H9 (cell line): ENCODE measurements at regions not wholly inside any gene's neighbourhood (a gene's known extent, or its start where the extent isn't known, plus 50 kb on each side); places are given as distances from the start of the nearest gene placed in this dataset.

Experiments
- DNase-seq: peaks from one replicate; pipeline ENCODE4 v3.0.0-alpha.2; 2017
- H2AFZ ChIP-seq: one replicate; pipeline ENCODE4 v1.6.1; 2013; ENCODE audit warnings: mild to moderate bottlenecking, low read length, control low read depth, moderate library complexity
- H2AK5ac ChIP-seq: 2 replicates; pipeline ENCODE4 v1.6.1; 2013; ENCODE audit warnings: low read length, control low read depth, mixed read lengths; ENCODE audit not compliant: insufficient read length
- H2BK120ac ChIP-seq: one replicate; pipeline ENCODE4 v1.6.1; 2013; ENCODE audit warnings: low read depth, mild to moderate bottlenecking, low read length, control low read depth, inconsistent platforms; ENCODE audit not compliant: poor library complexity, severe bottlenecking
- H2BK12ac ChIP-seq: 2 replicates; pipeline ENCODE4 v1.6.1; 2013; ENCODE audit warnings: low read length, control low read depth, mixed read lengths, low read depth; ENCODE audit not compliant: insufficient read length
- H2BK15ac ChIP-seq: 2 replicates; pipeline ENCODE4 v1.6.1; 2013; ENCODE audit warnings: low read depth, low read length, control low read depth
- H2BK20ac ChIP-seq: one replicate; pipeline ENCODE4 v1.6.1; 2013; ENCODE audit warnings: low read depth, mild to moderate bottlenecking, low read length, control low read depth, inconsistent platforms; ENCODE audit not compliant: poor library complexity, severe bottlenecking
- H2BK5ac ChIP-seq: 2 replicates; pipeline ENCODE4 v1.6.1; 2013; ENCODE audit warnings: low read length, control low read depth, mixed read lengths; ENCODE audit not compliant: insufficient read length
- H3K14ac ChIP-seq: 2 replicates; pipeline ENCODE4 v1.6.1; 2013; ENCODE audit warnings: low read length, control low read depth; ENCODE audit not compliant: insufficient read depth
- H3K18ac ChIP-seq: 2 replicates; pipeline ENCODE4 v1.6.1; 2013; ENCODE audit warnings: low read depth, mild to moderate bottlenecking, mixed read lengths, low read length, control low read depth; ENCODE audit not compliant: insufficient read length
- H3K23ac ChIP-seq: 2 replicates; pipeline ENCODE4 v1.6.1; 2013; ENCODE audit warnings: low read length, control low read depth, mixed read lengths, low read depth; ENCODE audit not compliant: insufficient read length
- H3K23me2 ChIP-seq: 2 replicates; pipeline ENCODE4 v1.6.1; 2013; ENCODE audit warnings: low read depth, mild to moderate bottlenecking, mixed read lengths, low read length, control low read depth; ENCODE audit not compliant: insufficient read length, poor library complexity, severe bottlenecking
- H3K27ac ChIP-seq: 2 replicates; pipeline ENCODE4 v1.5.1; 2013; ENCODE audit warnings: low read length, control low read depth, mixed read lengths, low read depth; ENCODE audit not compliant: insufficient read length
- H3K27me3 ChIP-seq: 2 replicates; pipeline ENCODE4 v1.6.1; 2013; ENCODE audit warnings: low read length, control low read depth, inconsistent platforms; ENCODE audit not compliant: insufficient read depth
- H3K4ac ChIP-seq: 2 replicates; pipeline ENCODE4 v1.6.1; 2013; ENCODE audit warnings: low read depth, mild to moderate bottlenecking, control low read depth, inconsistent platforms, low read length, moderate library complexity
- H3K4me1 ChIP-seq: 2 replicates; pipeline ENCODE4 v1.6.1; 2013; ENCODE audit warnings: low read length, control low read depth, inconsistent platforms; ENCODE audit not compliant: insufficient read depth
- H3K4me2 ChIP-seq: 2 replicates; pipeline ENCODE4 v1.6.1; 2013; ENCODE audit warnings: low read length, control low read depth, mixed read lengths; ENCODE audit not compliant: insufficient read length, insufficient read depth
- H3K56ac ChIP-seq: 2 replicates; pipeline ENCODE4 v1.6.1; 2013; ENCODE audit warnings: low read depth, mild to moderate bottlenecking, mixed read lengths, low read length, control low read depth; ENCODE audit not compliant: insufficient read length
- H3K79me1 ChIP-seq: 2 replicates; pipeline ENCODE4 v1.6.1; 2013; ENCODE audit warnings: low read depth, mild to moderate bottlenecking, moderate library complexity, low read length, control low read depth, inconsistent platforms; ENCODE audit not compliant: insufficient read depth, poor library complexity, severe bottlenecking
- H3K79me2 ChIP-seq: 2 replicates; pipeline ENCODE4 v1.6.1; 2013; ENCODE audit warnings: low read length, control low read depth, inconsistent platforms; ENCODE audit not compliant: insufficient read depth
- H3K9ac ChIP-seq: 2 replicates; pipeline ENCODE4 v1.6.1; 2013; ENCODE audit warnings: low read length, control low read depth, mixed read lengths; ENCODE audit not compliant: insufficient read length; ENCODE audit errors: extremely low read depth
- H3K9me3 ChIP-seq: one replicate; pipeline ENCODE4 v1.6.1; 2013; ENCODE audit warnings: low read depth, low read length, inconsistent platforms; ENCODE audit not compliant: control insufficient read depth
- H3T11ph ChIP-seq: one replicate; pipeline ENCODE4 v1.6.1; 2013; ENCODE audit warnings: mild to moderate bottlenecking, low read length, control low read depth, inconsistent platforms
- H4K20me1 ChIP-seq: one replicate; pipeline ENCODE4 v1.6.1; 2013; ENCODE audit not compliant: control insufficient read depth, insufficient read length, insufficient read depth
- H4K5ac ChIP-seq: 2 replicates; pipeline ENCODE4 v1.6.1; 2013; ENCODE audit warnings: low read depth, mild to moderate bottlenecking, mixed read lengths, low read length, control low read depth; ENCODE audit not compliant: insufficient read length
- H4K8ac ChIP-seq: replicated peaks from 2 replicates; pipeline ENCODE4 v1.6.1; 2013; ENCODE audit warnings: low read length, control low read depth, mixed read lengths, low read depth; ENCODE audit not compliant: insufficient read length
- H4K91ac ChIP-seq: 2 replicates; pipeline ENCODE4 v1.6.1; 2013; ENCODE audit warnings: low read depth, mild to moderate bottlenecking, moderate library complexity, mixed read lengths, low read length, control low read depth; ENCODE audit not compliant: insufficient read length
- H3K27ac Mint-ChIP-seq, 3 experiments: 2 replicates in 2 of 3; 3 replicates in 1 of 3; pipeline ENCODE4 v1.8.0; 2020 to 2021; ENCODE audit warnings: mixed read lengths in 3 of 3, mild to moderate bottlenecking in 1 of 3, moderate library complexity in 1 of 3
- H3K27me3 Mint-ChIP-seq: 2 replicates; pipeline ENCODE4 v1.8.0; 2021; ENCODE audit warnings: low read depth, mild to moderate bottlenecking, moderate library complexity, mixed read lengths
- H3K36me3 Mint-ChIP-seq, 3 experiments: 2 replicates in 2 of 3; 3 replicates in 1 of 3; pipeline ENCODE4 v1.8.0; 2020 to 2021; ENCODE audit warnings: low read depth in 3 of 3, mixed read lengths in 3 of 3; ENCODE audit not compliant: insufficient read depth in 1 of 3
- H3K4me1 Mint-ChIP-seq, 2 experiments: 2 replicates each; pipeline ENCODE4 v1.8.0; 2020; ENCODE audit warnings: mixed read lengths in 2 of 2
- H3K4me3 Mint-ChIP-seq, 2 experiments: 2 replicates in 1 of 2; 3 replicates in 1 of 2; pipeline ENCODE4 v1.8.0; 2020 to 2021; ENCODE audit warnings: mild to moderate bottlenecking in 2 of 2, mixed read lengths in 2 of 2, moderate library complexity in 1 of 2
- H3K9me3 Mint-ChIP-seq, 2 experiments: 2 replicates in 1 of 2; 3 replicates in 1 of 2; pipeline ENCODE4 v1.8.0; 2020; ENCODE audit warnings: mild to moderate bottlenecking in 2 of 2, mixed read lengths in 2 of 2, moderate library complexity in 1 of 2
- WGBS: extraction: QIAGEN DNeasy Blood & Tissue Kit; methylation state at CpG from one replicate; pipeline ENCODE4 v1.1.7; 2013; ENCODE audit warnings: missing lambda C conversion rate, low lambda C conversion rate, mixed read lengths; ENCODE audit not compliant: insufficient read length; ENCODE audit errors: extremely low coverage; 5-methylcytosine and 5-hydroxymethylcytosine counted together
- TF ChIP-seq, protein P1 (sequence below): fragments of 200-600 bp; sonication (generic); conservative IDR thresholded peaks from 3 replicates; pipeline ENCODE4 v1.8.0; 2021; ENCODE audit warnings: antibody characterized with exemption, mild to moderate bottlenecking

DNA sequence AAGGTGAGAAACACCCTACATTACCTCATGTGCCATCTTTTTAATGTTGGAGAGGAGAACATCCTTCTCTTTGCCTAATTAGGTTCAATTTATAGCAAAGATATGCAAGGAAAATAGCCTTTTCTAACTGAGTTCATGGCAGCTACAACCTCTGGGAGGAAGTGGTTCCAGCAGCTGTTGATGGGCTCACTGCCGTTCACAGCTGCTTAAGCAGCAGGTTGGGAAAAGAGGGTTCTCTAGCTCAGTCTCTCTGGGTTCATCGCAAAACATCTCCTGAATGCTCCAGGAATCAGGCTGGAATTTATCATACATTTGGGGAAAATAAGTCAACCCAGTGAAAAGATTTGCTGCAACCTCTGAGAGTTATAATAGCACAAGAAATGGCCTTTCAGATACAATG, 115.1 kb downstream of the UNC5CL start:
- TF ChIP-seq, protein P1, sequence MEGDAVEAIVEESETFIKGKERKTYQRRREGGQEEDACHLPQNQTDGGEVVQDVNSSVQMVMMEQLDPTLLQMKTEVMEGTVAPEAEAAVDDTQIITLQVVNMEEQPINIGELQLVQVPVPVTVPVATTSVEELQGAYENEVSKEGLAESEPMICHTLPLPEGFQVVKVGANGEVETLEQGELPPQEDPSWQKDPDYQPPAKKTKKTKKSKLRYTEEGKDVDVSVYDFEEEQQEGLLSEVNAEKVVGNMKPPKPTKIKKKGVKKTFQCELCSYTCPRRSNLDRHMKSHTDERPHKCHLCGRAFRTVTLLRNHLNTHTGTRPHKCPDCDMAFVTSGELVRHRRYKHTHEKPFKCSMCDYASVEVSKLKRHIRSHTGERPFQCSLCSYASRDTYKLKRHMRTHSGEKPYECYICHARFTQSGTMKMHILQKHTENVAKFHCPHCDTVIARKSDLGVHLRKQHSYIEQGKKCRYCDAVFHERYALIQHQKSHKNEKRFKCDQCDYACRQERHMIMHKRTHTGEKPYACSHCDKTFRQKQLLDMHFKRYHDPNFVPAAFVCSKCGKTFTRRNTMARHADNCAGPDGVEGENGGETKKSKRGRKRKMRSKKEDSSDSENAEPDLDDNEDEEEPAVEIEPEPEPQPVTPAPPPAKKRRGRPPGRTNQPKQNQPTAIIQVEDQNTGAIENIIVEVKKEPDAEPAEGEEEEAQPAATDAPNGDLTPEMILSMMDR = no peak
- 0 out of 2 replicates have a peak, but pooled peaks cover 2% of the 10 kb centered on the region for H3K4me1 ChIP-seq
- WGBS = no CpG with 5 or more reads among the region's 2 CpGs
- no peaks in the 10 kb centered on the region for H3K36me3 Mint-ChIP-seq
- no peak overlapping the region for H3K4ac ChIP-seq
- no peaks in the 10 kb centered on the region for H3K79me1 ChIP-seq
- H3K18ac ChIP-seq = no peak overlapping the region
- no peak overlapping the region for H2BK20ac ChIP-seq
- H2AK5ac ChIP-seq = no peak overlapping the region
- H3K27me3 Mint-ChIP-seq = peaks cover 8% of the 10 kb centered on the region
- H3K23ac ChIP-seq = no peak overlapping the region
- no peaks in the 10 kb centered on the region for H3K27me3 ChIP-seq
- no peak overlapping the region for H2AFZ ChIP-seq
- H2BK5ac ChIP-seq = no peak overlapping the region
- H3K27ac ChIP-seq = no peak overlapping the region
- DNase-seq = no peak
- H3K56ac ChIP-seq = no peak overlapping the region
- H2BK120ac ChIP-seq = no peak overlapping the region
- H2BK12ac ChIP-seq = no peak overlapping the region
- no peak overlapping the region for H3K27ac Mint-ChIP-seq
- peaks cover 11 to 12% of the 10 kb centered on the region in 2 experiments for H3K4me1 Mint-ChIP-seq
- no peak overlapping the region for H3K4me3 Mint-ChIP-seq
- no peaks in the 10 kb centered on the region for H4K20me1 ChIP-seq
- H4K91ac ChIP-seq = no peak overlapping the region
- no peaks in the 10 kb centered on the region for H3K23me2 ChIP-seq
- no peak overlapping the region for H3K9ac ChIP-seq
- H3K79me2 ChIP-seq = no peaks in the 10 kb centered on the region
- H3T11ph ChIP-seq = no peak overlapping the region
- no peaks in the 10 kb centered on the region for H3K9me3 Mint-ChIP-seq
- H3K14ac ChIP-seq = no peak overlapping the region
- H4K5ac ChIP-seq = no peak overlapping the region
- no peak overlapping the region for H2BK15ac ChIP-seq
- no peak overlapping the region for H4K8ac ChIP-seq
- H3K9me3 ChIP-seq = no peaks in the 10 kb centered on the region
- no peak overlapping the region for H3K4me2 ChIP-seq
